ENCODE measurements at regions not wholly inside any gene's neighbourhood (a gene's known extent, or its start where the extent isn't known, plus 50 kb on each side); places are given as distances from the start of the nearest gene placed in this dataset.

DNA sequence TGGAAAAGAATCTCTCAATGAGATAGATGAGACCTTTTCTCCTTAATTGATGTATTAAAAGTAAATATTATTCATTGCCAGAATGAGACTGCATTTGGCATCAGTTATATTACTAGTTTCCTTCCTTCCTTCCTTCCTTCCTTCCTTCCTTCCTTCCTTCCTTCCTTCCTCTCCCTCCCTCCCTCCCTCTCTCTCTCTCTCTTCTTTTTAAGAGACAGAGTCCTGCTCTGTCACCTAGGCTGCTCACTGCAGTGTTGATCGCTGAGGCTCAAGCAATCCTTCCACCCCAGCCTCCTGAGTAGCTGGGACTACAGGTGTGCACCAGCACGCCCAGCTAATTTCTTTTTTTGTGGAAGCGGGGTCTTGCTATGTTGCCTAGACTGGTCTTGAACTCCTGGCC, 50.4 kb upstream of the ARX start:
- TF ChIP-seq, protein P1, sequence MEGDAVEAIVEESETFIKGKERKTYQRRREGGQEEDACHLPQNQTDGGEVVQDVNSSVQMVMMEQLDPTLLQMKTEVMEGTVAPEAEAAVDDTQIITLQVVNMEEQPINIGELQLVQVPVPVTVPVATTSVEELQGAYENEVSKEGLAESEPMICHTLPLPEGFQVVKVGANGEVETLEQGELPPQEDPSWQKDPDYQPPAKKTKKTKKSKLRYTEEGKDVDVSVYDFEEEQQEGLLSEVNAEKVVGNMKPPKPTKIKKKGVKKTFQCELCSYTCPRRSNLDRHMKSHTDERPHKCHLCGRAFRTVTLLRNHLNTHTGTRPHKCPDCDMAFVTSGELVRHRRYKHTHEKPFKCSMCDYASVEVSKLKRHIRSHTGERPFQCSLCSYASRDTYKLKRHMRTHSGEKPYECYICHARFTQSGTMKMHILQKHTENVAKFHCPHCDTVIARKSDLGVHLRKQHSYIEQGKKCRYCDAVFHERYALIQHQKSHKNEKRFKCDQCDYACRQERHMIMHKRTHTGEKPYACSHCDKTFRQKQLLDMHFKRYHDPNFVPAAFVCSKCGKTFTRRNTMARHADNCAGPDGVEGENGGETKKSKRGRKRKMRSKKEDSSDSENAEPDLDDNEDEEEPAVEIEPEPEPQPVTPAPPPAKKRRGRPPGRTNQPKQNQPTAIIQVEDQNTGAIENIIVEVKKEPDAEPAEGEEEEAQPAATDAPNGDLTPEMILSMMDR (IDR thresholded peaks at IDR 0.05) = no peak
- no peak for TF ChIP-seq POLR2A (IDR thresholded peaks at IDR 0.05)
